ENCODE measurements at regions not wholly inside any gene's neighbourhood (a gene's known extent, or its start where the extent isn't known, plus 50 kb on each side); places are given as distances from the start of the nearest gene placed in this dataset.

GRCh38 chr5:159826351-159827214 is 89.7 kb upstream of the ADRA1B start:
- DNase-seq: no peak

GRCh38 chr5:159827861-159828260 is 88.4 kb upstream of the ADRA1B start:
- DNase-seq: no peak

GRCh38 chr5:159832073-159832472 is 84.2 kb upstream of the ADRA1B start:
- DNase-seq: no peak

- DNase-seq: no peak
Measured at GRCh38 chr5:159833088-159833487, 83.2 kb upstream of the ADRA1B start.

GRCh38 chr5:159833846-159834245 is 82.4 kb upstream of the ADRA1B start:
- no peak for DNase-seq

- no peak for DNase-seq
Measured at GRCh38 chr5:159835548-159835947, 80.7 kb upstream of the ADRA1B start.

- no peak for DNase-seq
Measured at GRCh38 chr5:159836691-159837090, 79.6 kb upstream of the ADRA1B start.

GRCh38 chr5:159837860-159838259 is 78.4 kb upstream of the ADRA1B start:
- no peak for DNase-seq

- DNase-seq: no peak
Measured at GRCh38 chr5:159838551-159839222, 77.6 kb upstream of the ADRA1B start.

GRCh38 chr5:159844267-159845121 is 71.8 kb upstream of the ADRA1B start:
- no peak for DNase-seq

GRCh38 chr5:159849437-159850083 is 66.7 kb upstream of the ADRA1B start:
- no peak for DNase-seq

GRCh38 chr5:159850160-159850559 is 66.1 kb upstream of the ADRA1B start:
- no peak for DNase-seq

GRCh38 chr5:159851053-159851452 is 65.2 kb upstream of the ADRA1B start:
- DNase-seq: no peak

GRCh38 chr5:159854916-159855315 is 61.4 kb upstream of the ADRA1B start:
- DNase-seq: no peak

- DNase-seq: no peak
Measured at GRCh38 chr5:159855476-159856191, 60.6 kb upstream of the ADRA1B start.

- DNase-seq: no peak
Measured at GRCh38 chr5:159858871-159859270, 57.4 kb upstream of the ADRA1B start.

GRCh38 chr5:159861086-159861485 is 55.2 kb upstream of the ADRA1B start:
- DNase-seq: no peak

GRCh38 chr5:159864885-159865691 is 51.2 kb upstream of the ADRA1B start:
- no peak for DNase-seq

- no peak for DNase-seq
Measured at GRCh38 chr5:159866093-159866492, 50.2 kb upstream of the ADRA1B start.
